A172 (cell line): ENCODE measurements at regions not wholly inside any gene's neighbourhood (a gene's known extent, or its start where the extent isn't known, plus 50 kb on each side); places are given as distances from the start of the nearest gene placed in this dataset.

ENCODE experiments used
- DNase-seq: peaks from one replicate; pipeline ENCODE4 v3.0.0-alpha.2; 2015; ENCODE audit warnings: low spot score

- DNase-seq = no peak
Observed at GRCh38 chr9:107874591-107875369, 385.2 kb upstream of the KLF4 start.

DNA sequence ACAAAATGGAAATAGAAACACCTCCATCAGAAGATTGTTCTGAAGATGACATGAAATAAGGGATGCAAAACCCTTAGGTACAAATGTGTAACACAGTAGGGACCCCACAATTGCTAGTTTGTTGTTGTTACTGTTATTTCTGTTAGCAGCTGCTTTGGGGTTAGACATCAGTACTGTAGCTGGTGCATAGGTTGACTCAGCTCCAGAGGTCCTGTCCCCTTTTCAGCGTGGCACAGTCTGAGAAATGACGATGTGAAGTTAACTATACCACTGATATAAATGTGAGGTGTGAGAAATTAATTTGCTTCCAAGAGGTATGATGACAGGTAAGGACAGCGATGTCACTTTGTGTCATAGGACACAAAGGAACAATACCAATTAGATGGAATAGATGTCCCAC, 384.6 kb upstream of the KLF4 start:
- DNase-seq = no peak

DNA sequence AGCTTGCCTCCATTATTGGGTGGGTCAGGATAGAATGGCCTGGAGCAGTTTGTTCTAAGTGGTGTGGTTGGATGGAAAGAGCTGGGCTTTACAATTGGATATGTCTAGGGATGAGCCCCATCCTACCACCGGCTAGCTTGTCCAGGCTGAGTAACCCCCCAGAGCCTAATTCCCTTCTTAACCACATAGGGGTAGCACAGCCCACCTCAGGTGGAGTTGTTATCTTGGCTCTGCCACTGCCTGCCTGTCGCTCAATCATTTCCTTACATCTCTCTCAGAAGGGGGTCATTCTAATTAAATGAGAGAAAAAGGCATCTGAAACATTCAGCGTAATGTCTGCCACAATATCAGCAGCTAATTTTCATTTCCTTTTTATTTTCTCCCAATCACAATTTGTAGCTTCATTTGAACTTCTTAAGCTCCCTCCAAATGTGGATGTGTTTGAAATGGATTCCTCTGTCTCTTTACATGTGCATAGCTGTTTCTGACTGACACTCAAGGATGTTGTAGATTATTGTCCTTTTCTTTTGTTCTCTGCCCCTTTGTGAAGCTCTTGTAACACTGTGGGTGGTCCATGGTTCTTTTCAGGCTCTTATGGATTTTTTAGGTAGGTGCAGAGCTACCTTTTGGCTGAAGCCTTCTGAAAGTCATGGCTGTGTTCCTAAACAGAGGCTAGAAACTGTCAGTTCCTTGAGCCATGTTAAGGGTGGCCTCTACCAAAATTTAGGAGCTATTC, 383.1 kb upstream of the KLF4 start:
- no peak for DNase-seq

- no peak for DNase-seq
Observed at GRCh38 chr9:107870927-107871680, 381.5 kb upstream of the KLF4 start.

DNA sequence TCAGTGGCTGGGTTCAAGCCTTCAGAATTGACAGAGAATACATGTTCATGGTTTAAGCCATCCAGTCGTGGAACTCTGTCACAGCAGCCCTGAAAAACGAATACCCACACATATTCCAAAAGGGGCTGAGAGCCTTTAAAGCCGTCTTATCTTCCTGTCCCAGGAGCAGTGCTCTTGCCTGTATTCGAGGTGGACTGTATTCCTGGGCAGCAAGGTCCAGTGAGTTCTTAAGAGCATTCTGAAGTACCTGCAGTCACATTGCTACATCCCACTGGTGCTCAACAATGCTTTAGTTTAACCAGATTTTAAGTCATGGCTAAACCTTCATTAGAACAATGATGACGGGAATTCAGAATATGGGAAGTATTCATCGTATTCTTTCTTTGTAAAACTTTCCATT, 380.7 kb upstream of the KLF4 start:
- no peak for DNase-seq

- no peak for DNase-seq
Observed at GRCh38 chr9:107869111-107869510, 379.5 kb upstream of the KLF4 start.

DNA sequence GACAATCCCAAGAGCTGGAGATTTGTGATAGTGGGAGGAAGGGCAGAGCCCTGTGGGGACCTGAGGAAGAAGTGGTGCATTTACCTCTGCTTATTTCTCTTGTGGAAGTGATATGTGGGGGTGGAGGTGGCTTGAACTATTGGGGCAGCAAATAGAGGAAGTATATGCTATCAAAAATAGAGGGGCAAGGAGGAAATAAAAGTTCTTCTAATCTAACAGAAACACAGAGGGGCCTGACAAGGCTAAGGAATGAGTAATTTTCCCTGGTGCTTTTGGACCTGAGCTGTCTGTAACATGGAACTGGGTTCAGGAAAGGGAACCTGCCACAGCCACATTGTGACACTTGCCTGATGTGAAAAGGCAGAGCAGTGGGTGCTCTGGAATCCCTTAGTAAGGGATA, 378.6 kb upstream of the KLF4 start:
- DNase-seq = no peak

- no peak for DNase-seq
Observed at GRCh38 chr9:107867738-107868137, 378.2 kb upstream of the KLF4 start.

- no peak for DNase-seq
Observed at GRCh38 chr9:107866711-107867311, 377.2 kb upstream of the KLF4 start.

- DNase-seq = no peak
Observed at GRCh38 chr9:107863396-107863795, 373.8 kb upstream of the KLF4 start.

DNA sequence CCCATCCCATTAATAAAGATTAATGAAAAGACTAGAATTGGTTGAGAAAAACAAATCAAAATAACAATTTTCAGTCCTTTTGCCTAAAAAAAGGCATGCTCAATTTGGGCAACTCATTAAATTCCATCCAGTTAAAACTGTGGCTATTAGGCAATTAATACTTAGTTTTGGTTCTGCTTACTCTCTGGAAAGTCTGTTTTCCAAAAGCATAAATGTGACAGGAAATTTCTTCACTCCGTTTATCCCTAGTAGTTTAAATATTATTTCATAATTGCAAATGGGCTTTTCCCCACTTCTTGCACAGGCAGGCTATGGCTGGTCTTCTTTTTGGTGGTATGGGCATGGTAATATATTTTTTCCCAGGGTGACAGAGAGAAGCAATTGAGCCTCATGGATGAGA, 373.3 kb upstream of the KLF4 start:
- no peak for DNase-seq

DNA sequence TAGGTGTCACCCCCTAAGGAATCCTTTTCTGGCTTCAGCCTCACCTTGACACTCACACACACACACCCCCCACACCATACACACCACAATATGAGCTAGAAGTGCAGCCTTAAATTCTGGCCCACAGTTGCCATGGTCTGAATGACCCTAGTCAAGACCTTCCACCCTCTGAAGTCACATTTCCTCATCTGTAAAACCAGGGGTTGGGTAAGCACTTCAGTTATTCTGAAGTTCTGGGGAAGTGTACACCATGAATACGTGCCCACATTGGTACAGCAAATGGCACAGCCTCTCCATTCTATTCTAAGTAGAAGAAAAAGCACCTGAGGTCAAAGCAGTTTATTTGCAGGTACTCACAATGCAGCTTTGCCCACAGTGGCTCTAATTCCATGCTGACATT, 372.8 kb upstream of the KLF4 start:
- DNase-seq = no peak

- DNase-seq = no peak
Observed at GRCh38 chr9:107861075-107861474, 371.5 kb upstream of the KLF4 start.

DNA sequence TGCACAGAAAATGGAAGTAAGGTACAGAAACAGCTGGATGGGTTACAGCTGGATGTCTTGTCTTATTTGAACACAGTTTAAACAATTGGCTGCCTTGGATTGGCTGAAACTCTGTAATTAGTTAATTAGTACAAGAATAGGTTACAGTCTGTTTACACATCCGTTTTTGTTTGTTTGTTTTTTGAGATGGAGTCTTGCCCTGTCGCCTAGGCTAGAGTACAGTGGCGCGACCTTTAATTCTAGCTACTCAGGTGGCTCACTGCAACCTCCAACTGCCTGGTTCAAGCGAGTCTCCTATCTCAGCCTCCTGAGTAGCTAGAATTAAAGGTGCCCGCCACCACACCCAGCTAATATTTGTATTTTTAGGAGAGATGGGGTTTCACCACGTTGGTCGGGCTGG, 368.7 kb upstream of the KLF4 start:
- DNase-seq = no peak

GRCh38 chr9:107856633-107857032, 367.1 kb upstream of the KLF4 start:
- DNase-seq = peak; percentile 27

DNA sequence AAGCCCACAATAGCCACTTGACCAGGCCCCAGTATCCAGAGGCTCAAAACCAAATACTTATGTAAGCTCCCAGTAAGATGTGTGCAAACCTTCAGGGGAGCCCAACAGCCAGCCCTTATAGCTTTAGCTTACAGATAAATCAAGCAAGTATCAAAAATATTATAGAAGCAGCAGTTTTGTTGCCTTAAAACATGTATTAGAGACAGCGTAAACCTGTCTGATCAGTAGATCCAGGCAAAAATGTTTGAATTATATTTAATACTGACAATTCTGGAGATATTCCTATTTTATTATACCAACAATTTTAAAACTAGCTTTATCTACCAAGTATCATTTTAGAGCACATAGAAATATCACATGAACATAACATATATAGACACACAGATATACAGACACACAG, 365.6 kb upstream of the KLF4 start:
- no peak for DNase-seq

- no peak for DNase-seq
Observed at GRCh38 chr9:107853461-107853860, 363.9 kb upstream of the KLF4 start.

- DNase-seq = no peak
Observed at GRCh38 chr9:107852891-107853290, 363.3 kb upstream of the KLF4 start.

GRCh38 chr9:107850653-107851052, 361.1 kb upstream of the KLF4 start:
- DNase-seq = no peak

DNA sequence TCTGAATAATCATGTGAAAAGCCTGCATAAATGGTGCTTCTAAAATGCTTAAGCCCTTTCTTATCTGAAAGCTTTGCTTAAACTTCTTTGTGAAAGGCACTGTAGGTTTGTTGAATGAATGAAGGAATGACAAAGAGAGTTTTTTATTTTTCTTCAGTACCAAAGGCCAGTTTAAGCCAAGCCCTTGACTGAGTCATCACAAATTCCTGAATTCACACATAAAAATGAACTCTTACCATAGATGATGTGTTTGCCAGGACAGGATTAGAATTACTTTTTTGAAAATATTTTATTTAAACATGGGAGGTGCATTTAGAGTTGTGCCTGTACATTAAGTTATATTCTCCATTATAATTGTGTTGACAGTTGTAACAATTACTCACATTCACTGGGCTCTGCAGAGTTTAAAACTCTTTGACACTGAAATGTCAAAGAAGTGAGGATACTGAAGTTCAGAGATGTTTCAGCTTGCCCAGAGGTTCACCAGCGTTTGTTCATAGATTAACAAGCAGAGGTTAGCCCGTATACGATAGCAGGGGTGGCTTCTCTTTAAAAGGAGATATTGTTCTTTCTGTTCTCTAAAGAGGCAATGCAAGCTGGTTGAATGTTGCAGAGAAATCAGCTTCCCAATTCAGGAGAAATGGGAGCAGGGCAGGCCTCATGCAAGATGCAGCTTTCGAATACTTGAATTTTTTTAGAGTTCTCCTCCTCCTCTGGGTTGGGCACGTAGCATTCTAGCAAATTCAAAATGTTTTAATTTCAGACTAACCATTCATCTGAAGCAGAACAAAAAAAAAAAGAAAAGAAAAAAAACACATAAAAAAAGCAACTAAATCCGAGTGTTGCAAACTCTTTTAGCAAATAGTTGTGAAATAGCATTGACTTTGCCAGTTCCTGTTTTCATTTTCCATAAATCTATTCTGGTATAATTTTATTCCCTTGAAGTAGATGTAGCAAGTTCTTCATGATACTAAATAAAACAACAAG, 358.7 kb upstream of the KLF4 start:
- peak; percentile 22 for DNase-seq

- DNase-seq = no peak
Observed at GRCh38 chr9:107842530-107842929, 353.0 kb upstream of the KLF4 start.
